Breast epithelium (tissue), 3 donors: ENCODE measurements at regions not wholly inside any gene's neighbourhood (a gene's known extent, or its start where the extent isn't known, plus 50 kb on each side); places are given as distances from the start of the nearest gene placed in this dataset.

Experiments
- POLR2A ChIP-seq: fragments of 450-650 bp; IDR thresholded peaks from one replicate; pipeline ENCODE4 v1.6.1; 2016; ENCODE audit warnings: antibody characterized with exemption, mild to moderate bottlenecking, moderate library complexity
- POLR2AphosphoS5 ChIP-seq, 3 donors: sonication (generic); formaldehyde crosslinking; IDR thresholded peaks; one replicate each; pipeline ENCODE4 v1.6.1; 2017; ENCODE audit warnings: antibody characterized with exemption in 3 of 3
- TF ChIP-seq, protein P1 (sequence below), 3 donors: fragments of 450-650 bp; IDR thresholded peaks; one replicate each; pipeline ENCODE4 v1.5.1; 2016 to 2017; ENCODE audit warnings: antibody characterized with exemption in 3 of 3, mild to moderate bottlenecking in 3 of 3, moderate library complexity in 3 of 3

DNA sequence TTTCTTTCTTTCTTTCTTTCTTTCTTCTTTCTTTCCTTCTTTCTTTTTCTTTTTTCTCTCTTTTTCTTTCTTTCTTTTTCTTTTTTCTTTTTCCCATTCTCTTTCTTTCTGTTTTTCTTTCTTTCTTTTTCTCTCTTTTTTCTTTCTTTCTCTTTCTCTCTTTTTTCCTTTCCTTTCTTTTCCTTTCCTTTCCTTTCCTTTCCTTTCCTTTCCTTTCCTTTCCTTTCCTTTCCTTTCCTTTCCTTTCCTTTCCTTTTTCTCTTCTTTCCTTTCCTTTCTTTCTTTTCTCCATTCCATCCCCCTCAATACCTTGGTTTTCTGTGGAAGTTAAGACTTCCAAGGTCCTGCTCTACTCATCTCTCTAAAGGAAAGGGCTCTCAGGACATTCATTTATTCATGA is 102.8 kb upstream of the CLNK start:
- TF ChIP-seq, protein P1, sequence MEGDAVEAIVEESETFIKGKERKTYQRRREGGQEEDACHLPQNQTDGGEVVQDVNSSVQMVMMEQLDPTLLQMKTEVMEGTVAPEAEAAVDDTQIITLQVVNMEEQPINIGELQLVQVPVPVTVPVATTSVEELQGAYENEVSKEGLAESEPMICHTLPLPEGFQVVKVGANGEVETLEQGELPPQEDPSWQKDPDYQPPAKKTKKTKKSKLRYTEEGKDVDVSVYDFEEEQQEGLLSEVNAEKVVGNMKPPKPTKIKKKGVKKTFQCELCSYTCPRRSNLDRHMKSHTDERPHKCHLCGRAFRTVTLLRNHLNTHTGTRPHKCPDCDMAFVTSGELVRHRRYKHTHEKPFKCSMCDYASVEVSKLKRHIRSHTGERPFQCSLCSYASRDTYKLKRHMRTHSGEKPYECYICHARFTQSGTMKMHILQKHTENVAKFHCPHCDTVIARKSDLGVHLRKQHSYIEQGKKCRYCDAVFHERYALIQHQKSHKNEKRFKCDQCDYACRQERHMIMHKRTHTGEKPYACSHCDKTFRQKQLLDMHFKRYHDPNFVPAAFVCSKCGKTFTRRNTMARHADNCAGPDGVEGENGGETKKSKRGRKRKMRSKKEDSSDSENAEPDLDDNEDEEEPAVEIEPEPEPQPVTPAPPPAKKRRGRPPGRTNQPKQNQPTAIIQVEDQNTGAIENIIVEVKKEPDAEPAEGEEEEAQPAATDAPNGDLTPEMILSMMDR (IDR thresholded peaks at IDR 0.05): no peak
- TF ChIP-seq POLR2A (no peak), POLR2AphosphoS5 (IDR thresholded peaks at IDR 0.05) (no peak)
